Astrocyte (in vitro differentiated cells and primary cell): ENCODE measurements at regions not wholly inside any gene's neighbourhood (a gene's known extent, or its start where the extent isn't known, plus 50 kb on each side); places are given as distances from the start of the nearest gene placed in this dataset.

ENCODE experiments used
- DNase-seq: peaks from one replicate; pipeline ENCODE4 v3.0.0-alpha.2; 2010; ENCODE audit warnings: low read depth
- FAIRE-seq: peaks from 2 replicates; lab custom pipeline; 2011; peaks lifted over from hg19 to GRCh38; lab: Jason Lieb, UNC
- H2AFZ ChIP-seq: 2 replicates; pipeline ENCODE4 v1.6.0; 2012; ENCODE audit warnings: low read depth, low read length, inconsistent platforms
- H3K27ac ChIP-seq: 2 replicates; pipeline ENCODE4 v1.5.1; 2011; ENCODE audit warnings: low read depth, low read length, inconsistent platforms
- H3K27me3 ChIP-seq: 2 replicates; pipeline ENCODE4 v1.6.0; 2011; ENCODE audit warnings: low read length, inconsistent platforms; ENCODE audit not compliant: insufficient read depth
- H3K36me3 ChIP-seq: 2 replicates; pipeline ENCODE4 v1.5.1; 2011; ENCODE audit warnings: low read length, inconsistent platforms; ENCODE audit not compliant: insufficient read depth
- H3K4me1 ChIP-seq: 2 replicates; pipeline ENCODE4 v1.5.1; 2011; ENCODE audit warnings: low read length, inconsistent platforms; ENCODE audit not compliant: insufficient read depth
- H3K4me2 ChIP-seq: 2 replicates; pipeline ENCODE4 v1.6.0; 2012; ENCODE audit warnings: low read length, inconsistent platforms
- H3K4me3 ChIP-seq: 2 replicates; pipeline ENCODE4 v1.5.1; 2011; ENCODE audit warnings: low read depth, mild to moderate bottlenecking, low read length, inconsistent platforms; ENCODE audit not compliant: insufficient read depth
- H3K79me2 ChIP-seq: 2 replicates; pipeline ENCODE4 v1.6.0; 2012; ENCODE audit warnings: mild to moderate bottlenecking, low read length, inconsistent platforms; ENCODE audit not compliant: insufficient read depth
- H3K9ac ChIP-seq: 2 replicates; pipeline ENCODE4 v1.6.0; 2012; ENCODE audit warnings: mild to moderate bottlenecking, low read length, inconsistent platforms
- H3K9me3 ChIP-seq: 2 replicates; pipeline ENCODE4 v1.5.1; 2012; ENCODE audit warnings: low read depth, mild to moderate bottlenecking, low read length, inconsistent platforms; ENCODE audit not compliant: insufficient read depth
- H4K20me1 ChIP-seq: 2 replicates; pipeline ENCODE4 v1.6.0; 2012; ENCODE audit warnings: low read length, inconsistent platforms; ENCODE audit not compliant: insufficient read depth
- H3K27ac Mint-ChIP-seq: one replicate; pipeline ENCODE4 v1.8.0; 2021; ENCODE audit warnings: mild to moderate bottlenecking, mixed read lengths; ENCODE audit not compliant: unreplicated experiment
- H3K27me3 Mint-ChIP-seq: one replicate; pipeline ENCODE4 v1.8.0; 2021; ENCODE audit warnings: low read depth, mixed read lengths; ENCODE audit not compliant: unreplicated experiment
- H3K36me3 Mint-ChIP-seq: one replicate; pipeline ENCODE4 v1.8.0; 2021; ENCODE audit warnings: low read depth, mixed read lengths; ENCODE audit not compliant: unreplicated experiment
- H3K4me1 Mint-ChIP-seq: one replicate; pipeline ENCODE4 v1.8.0; 2021; ENCODE audit warnings: low read depth, mixed read lengths; ENCODE audit not compliant: unreplicated experiment
- H3K4me3 Mint-ChIP-seq: one replicate; pipeline ENCODE4 v1.8.0; 2021; ENCODE audit warnings: mild to moderate bottlenecking, moderate library complexity, mixed read lengths; ENCODE audit not compliant: unreplicated experiment
- H3K9me3 Mint-ChIP-seq: one replicate; pipeline ENCODE4 v1.8.0; 2021; ENCODE audit warnings: mild to moderate bottlenecking, mixed read lengths; ENCODE audit not compliant: unreplicated experiment
- EZH2 ChIP-seq: IDR thresholded peaks from 2 replicates; pipeline ENCODE4 v1.6.1; 2012; ENCODE audit warnings: mild to moderate bottlenecking, low read length, inconsistent platforms; ENCODE audit not compliant: insufficient read depth
- TF ChIP-seq, protein P1 (sequence below): IDR thresholded peaks from 2 replicates; pipeline ENCODE4 v1.5.1; 2011; ENCODE audit warnings: low read depth, mild to moderate bottlenecking, inconsistent platforms, low read length, moderate library complexity; ENCODE audit not compliant: insufficient read depth

GRCh38 chr6:6714953-6715352, 126.4 kb downstream of the LY86 start:
- FAIRE-seq = no peak
- TF ChIP-seq EZH2 = no peak
- no peak overlapping the region for H3K4me3 Mint-ChIP-seq
- Histone ChIP-seq H4K20me1 (no peaks in the 10 kb centered on the region), H3K9ac (no peak overlapping the region), H3K4me1 (peaks cover 22% of the 10 kb centered on the region), H3K9me3 (no peaks in the 10 kb centered on the region), H3K4me2 (no peak overlapping the region), H3K36me3 (no peaks in the 10 kb centered on the region), H3K4me3 (no peak overlapping the region), H3K79me2 (no peaks in the 10 kb centered on the region), H2AFZ (no peak overlapping the region), H3K27ac (no peak overlapping the region), H3K27me3 (peaks cover 3% of the 10 kb centered on the region)
- peaks cover 10% of the 10 kb centered on the region for H3K27me3 Mint-ChIP-seq
- no peaks in the 10 kb centered on the region for H3K9me3 Mint-ChIP-seq
- H3K36me3 Mint-ChIP-seq = no peaks in the 10 kb centered on the region
- no peak overlapping the region for H3K27ac Mint-ChIP-seq
- H3K4me1 Mint-ChIP-seq = peaks cover 20% of the 10 kb centered on the region
- no peak for DNase-seq

DNA sequence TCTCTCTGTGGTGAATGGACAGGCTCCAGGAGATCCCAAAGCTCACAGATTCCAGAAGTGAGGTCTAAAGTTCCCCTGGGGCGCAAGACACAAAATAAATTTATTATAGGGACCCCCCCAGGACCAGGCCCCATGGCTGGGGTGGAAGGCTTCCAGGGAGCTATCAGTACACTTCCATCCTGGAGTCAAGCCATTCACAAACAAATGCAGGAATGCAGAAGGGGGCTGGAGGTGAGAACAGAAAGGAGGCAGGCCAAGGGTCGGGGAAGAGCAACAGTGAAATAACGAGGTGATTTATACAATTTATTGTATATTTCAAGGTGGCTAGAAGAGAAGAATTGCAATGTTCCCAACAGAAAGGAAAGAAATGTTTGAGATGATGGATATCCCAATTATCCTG, 126.9 kb downstream of the LY86 start:
- no peak for TF ChIP-seq EZH2
- TF ChIP-seq, protein P1, sequence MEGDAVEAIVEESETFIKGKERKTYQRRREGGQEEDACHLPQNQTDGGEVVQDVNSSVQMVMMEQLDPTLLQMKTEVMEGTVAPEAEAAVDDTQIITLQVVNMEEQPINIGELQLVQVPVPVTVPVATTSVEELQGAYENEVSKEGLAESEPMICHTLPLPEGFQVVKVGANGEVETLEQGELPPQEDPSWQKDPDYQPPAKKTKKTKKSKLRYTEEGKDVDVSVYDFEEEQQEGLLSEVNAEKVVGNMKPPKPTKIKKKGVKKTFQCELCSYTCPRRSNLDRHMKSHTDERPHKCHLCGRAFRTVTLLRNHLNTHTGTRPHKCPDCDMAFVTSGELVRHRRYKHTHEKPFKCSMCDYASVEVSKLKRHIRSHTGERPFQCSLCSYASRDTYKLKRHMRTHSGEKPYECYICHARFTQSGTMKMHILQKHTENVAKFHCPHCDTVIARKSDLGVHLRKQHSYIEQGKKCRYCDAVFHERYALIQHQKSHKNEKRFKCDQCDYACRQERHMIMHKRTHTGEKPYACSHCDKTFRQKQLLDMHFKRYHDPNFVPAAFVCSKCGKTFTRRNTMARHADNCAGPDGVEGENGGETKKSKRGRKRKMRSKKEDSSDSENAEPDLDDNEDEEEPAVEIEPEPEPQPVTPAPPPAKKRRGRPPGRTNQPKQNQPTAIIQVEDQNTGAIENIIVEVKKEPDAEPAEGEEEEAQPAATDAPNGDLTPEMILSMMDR = no peak
- H3K9me3 ChIP-seq = no peaks in the 10 kb centered on the region
- H3K27ac Mint-ChIP-seq = no peak overlapping the region
- no peaks in the 10 kb centered on the region for H3K36me3 Mint-ChIP-seq
- H3K27ac ChIP-seq = no peak overlapping the region
- DNase-seq = no peak
- H3K4me3 Mint-ChIP-seq = no peak overlapping the region
- H3K36me3 ChIP-seq = no peaks in the 10 kb centered on the region
- H4K20me1 ChIP-seq = no peaks in the 10 kb centered on the region
- peaks cover 22% of the 10 kb centered on the region for H3K4me1 ChIP-seq
- H3K4me1 Mint-ChIP-seq = peaks cover 20% of the 10 kb centered on the region
- H3K27me3 ChIP-seq = peaks cover 3% of the 10 kb centered on the region
- H3K9ac ChIP-seq = no peak overlapping the region
- H3K27me3 Mint-ChIP-seq = peaks cover 10% of the 10 kb centered on the region
- no peaks in the 10 kb centered on the region for H3K79me2 ChIP-seq
- H2AFZ ChIP-seq = no peak overlapping the region
- H3K9me3 Mint-ChIP-seq = no peaks in the 10 kb centered on the region
- no peak overlapping the region for H3K4me3 ChIP-seq
- no peak for FAIRE-seq
- H3K4me2 ChIP-seq = no peak overlapping the region

DNA sequence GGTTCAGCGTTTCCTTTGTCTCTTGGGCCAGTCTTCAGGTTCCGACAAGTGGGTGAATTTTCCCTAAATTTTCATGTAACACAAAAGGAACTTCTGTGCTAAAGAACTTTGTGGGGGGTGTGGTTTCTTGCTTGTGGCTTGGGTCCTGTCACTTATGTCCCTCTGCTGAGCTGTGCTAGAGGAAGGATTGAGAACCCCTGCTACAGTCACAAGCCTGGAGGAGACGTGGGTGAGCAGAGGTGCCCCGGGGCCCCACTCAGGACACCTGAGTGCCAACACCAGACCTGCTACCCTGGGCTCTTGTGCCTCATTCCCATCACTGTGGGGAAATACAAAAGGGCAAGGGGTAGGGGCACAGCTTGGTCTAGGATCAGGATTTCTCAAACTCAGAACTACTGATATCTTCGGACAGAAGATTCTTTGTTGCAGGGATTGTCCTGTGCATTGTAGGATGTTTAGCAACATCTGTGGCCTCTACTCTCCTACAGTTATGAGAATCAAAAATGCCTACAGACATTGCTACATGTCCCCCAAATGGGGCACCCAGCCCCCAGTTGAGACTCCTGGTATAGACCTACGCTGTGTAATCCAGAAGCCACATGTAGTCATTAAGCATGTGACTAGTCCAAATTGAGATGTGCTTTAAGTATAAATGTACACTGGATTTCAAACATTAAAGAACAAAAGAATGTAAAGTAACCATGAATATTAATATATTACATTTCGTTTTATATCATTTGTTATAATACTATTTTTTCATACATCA, 128.7 kb downstream of the LY86 start:
- Mint-ChIP-seq H3K27ac (no peak overlapping the region), H3K27me3 (peaks cover 13% of the 10 kb centered on the region), H3K4me3 (no peak overlapping the region), H3K9me3 (no peaks in the 10 kb centered on the region), H3K36me3 (no peaks in the 10 kb centered on the region), H3K4me1 (peaks cover 14% of the 10 kb centered on the region)
- no peak for FAIRE-seq
- Histone ChIP-seq H3K9ac (no peak overlapping the region), H3K27ac (no peak overlapping the region), H4K20me1 (no peaks in the 10 kb centered on the region), H3K4me2 (no peak overlapping the region), H3K4me3 (no peak overlapping the region), H3K36me3 (no peaks in the 10 kb centered on the region), H3K79me2 (no peaks in the 10 kb centered on the region), H2AFZ (no peak overlapping the region), H3K9me3 (no peaks in the 10 kb centered on the region), H3K4me1 (peaks cover 15% of the 10 kb centered on the region), H3K27me3 (peaks cover 2% of the 10 kb centered on the region)
- no peak for TF ChIP-seq EZH2
- TF ChIP-seq, protein P1 = no peak
- no peak for DNase-seq
